Erythroblast (primary cell): ENCODE measurements at regions not wholly inside any gene's neighbourhood (a gene's known extent, or its start where the extent isn't known, plus 50 kb on each side); places are given as distances from the start of the nearest gene placed in this dataset.

Source experiments
- GATA1 ChIP-seq: IDR thresholded peaks from 2 replicates; pipeline ENCODE4 v1.6.1; 2011; ENCODE audit warnings: low read depth, mild to moderate bottlenecking, control low read depth, low read length, moderate library complexity
- POLR2A ChIP-seq: IDR thresholded peaks from 2 replicates; pipeline ENCODE4 v1.6.1; 2011; ENCODE audit warnings: mild to moderate bottlenecking, low read length

- TF ChIP-seq POLR2A = no peak
- TF ChIP-seq GATA1 = no peak
These were observed 268.8 kb downstream of the CENPW start for GRCh38 chr6:126608681-126609080.
